ENCODE measurements at regions not wholly inside any gene's neighbourhood (a gene's known extent, or its start where the extent isn't known, plus 50 kb on each side); places are given as distances from the start of the nearest gene placed in this dataset.

GRCh38 chr2:18639756-18640453 is 50.5 kb upstream of the NT5C1B start:
- TF ChIP-seq CTCF (conservative IDR thresholded peaks at IDR 0.05) (no peak), ZFX (IDR thresholded peaks at IDR 0.05) (no peak)
